ENCODE measurements at regions not wholly inside any gene's neighbourhood (a gene's known extent, or its start where the extent isn't known, plus 50 kb on each side); places are given as distances from the start of the nearest gene placed in this dataset.

DNA sequence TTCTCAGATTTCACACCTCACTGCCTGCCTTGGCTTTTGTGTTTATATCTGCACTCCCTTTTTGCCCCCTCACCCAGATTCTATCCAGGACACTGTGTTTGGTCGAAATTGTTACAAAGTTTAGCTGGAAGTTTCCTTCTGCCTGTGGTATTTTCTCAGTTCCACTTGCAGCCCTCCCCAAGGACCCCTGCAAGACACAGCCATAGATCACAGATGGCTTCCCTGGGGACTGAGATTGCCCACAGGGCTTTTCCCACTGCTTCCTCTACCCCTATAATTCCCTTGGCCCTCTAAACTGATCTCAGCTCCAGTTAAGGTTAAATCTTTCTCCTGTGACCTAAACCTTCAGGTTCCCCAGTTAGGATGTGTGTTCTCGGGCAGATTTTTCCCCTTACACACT is 146.1 kb upstream of the C11orf87 start:
- no peaks in the 10 kb centered on the region for H3K4me1 ChIP-seq (ENCODE audit: insufficient read depth, low read length, poor library complexity, severe bottlenecking)
- H3K27me3 ChIP-seq (replicated peaks; ENCODE audit: insufficient read depth, low read depth, low read length, poor library complexity), result no peaks in the 10 kb centered on the region
- H3K36me3 ChIP-seq (ENCODE audit: insufficient read depth, low read length, poor library complexity, severe bottlenecking), result no peaks in the 10 kb centered on the region
- H3K27ac ChIP-seq (ENCODE audit: low read depth, low read length, poor library complexity, severe bottlenecking), result no peak overlapping the region
- no peak overlapping the region for H3K4me3 ChIP-seq (ENCODE audit: low read depth, low read length, poor library complexity, severe bottlenecking)
- intact Hi-C loops (cut with micrococcal nuclease; ENCODE audit: unreplicated experiment), result no loop called here
- no peak for DNase-seq (ENCODE audit: low spot score)
- ChIA-PET CTCF (no interaction called here), POLR2A (ENCODE audit: low non-redundant PET) (no interaction called here)
- TF ChIP-seq EZH2 (IDR thresholded peaks at IDR 0.05; ENCODE audit: borderline replicate concordance, low read depth, low read length, poor library complexity, severe bottlenecking), result no peak
- TF ChIP-seq, protein P1, sequence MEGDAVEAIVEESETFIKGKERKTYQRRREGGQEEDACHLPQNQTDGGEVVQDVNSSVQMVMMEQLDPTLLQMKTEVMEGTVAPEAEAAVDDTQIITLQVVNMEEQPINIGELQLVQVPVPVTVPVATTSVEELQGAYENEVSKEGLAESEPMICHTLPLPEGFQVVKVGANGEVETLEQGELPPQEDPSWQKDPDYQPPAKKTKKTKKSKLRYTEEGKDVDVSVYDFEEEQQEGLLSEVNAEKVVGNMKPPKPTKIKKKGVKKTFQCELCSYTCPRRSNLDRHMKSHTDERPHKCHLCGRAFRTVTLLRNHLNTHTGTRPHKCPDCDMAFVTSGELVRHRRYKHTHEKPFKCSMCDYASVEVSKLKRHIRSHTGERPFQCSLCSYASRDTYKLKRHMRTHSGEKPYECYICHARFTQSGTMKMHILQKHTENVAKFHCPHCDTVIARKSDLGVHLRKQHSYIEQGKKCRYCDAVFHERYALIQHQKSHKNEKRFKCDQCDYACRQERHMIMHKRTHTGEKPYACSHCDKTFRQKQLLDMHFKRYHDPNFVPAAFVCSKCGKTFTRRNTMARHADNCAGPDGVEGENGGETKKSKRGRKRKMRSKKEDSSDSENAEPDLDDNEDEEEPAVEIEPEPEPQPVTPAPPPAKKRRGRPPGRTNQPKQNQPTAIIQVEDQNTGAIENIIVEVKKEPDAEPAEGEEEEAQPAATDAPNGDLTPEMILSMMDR (conservative IDR thresholded peaks at IDR 0.05; ENCODE audit: low read depth, low read length), result no peak
- no peaks in the 10 kb centered on the region for H3K9me3 ChIP-seq (ENCODE audit: low read depth, low read length, poor library complexity, severe bottlenecking)
- no TSS peak for BruUV-seq (replicated peaks)

- Histone ChIP-seq H3K9me3 (ENCODE audit: low read depth, low read length, poor library complexity, severe bottlenecking) (no peaks in the 10 kb centered on the region), H3K4me1 (ENCODE audit: insufficient read depth, low read length, poor library complexity, severe bottlenecking) (no peaks in the 10 kb centered on the region), H3K27me3 (replicated peaks; ENCODE audit: insufficient read depth, low read depth, low read length, poor library complexity) (peaks cover 7% of the 10 kb centered on the region), H3K4me3 (ENCODE audit: low read depth, low read length, poor library complexity, severe bottlenecking) (no peak overlapping the region), H3K27ac (ENCODE audit: low read depth, low read length, poor library complexity, severe bottlenecking) (no peak overlapping the region), H3K36me3 (ENCODE audit: insufficient read depth, low read length, poor library complexity, severe bottlenecking) (no peaks in the 10 kb centered on the region)
- no peak for TF ChIP-seq EZH2 (IDR thresholded peaks at IDR 0.05; ENCODE audit: borderline replicate concordance, low read depth, low read length, poor library complexity, severe bottlenecking)
- TF ChIP-seq, protein P1 (conservative IDR thresholded peaks at IDR 0.05; ENCODE audit: low read depth, low read length), result no peak
- ChIA-PET POLR2A (ENCODE audit: low non-redundant PET) (no interaction called here), CTCF (no interaction called here)
- intact Hi-C loops (cut with micrococcal nuclease; ENCODE audit: unreplicated experiment), result no loop called here
- DNase-seq (ENCODE audit: low spot score), result no peak
- no TSS peak for BruUV-seq (replicated peaks)
Observed at GRCh38 chr11:109285465-109285864, 136.5 kb upstream of the C11orf87 start.

DNA sequence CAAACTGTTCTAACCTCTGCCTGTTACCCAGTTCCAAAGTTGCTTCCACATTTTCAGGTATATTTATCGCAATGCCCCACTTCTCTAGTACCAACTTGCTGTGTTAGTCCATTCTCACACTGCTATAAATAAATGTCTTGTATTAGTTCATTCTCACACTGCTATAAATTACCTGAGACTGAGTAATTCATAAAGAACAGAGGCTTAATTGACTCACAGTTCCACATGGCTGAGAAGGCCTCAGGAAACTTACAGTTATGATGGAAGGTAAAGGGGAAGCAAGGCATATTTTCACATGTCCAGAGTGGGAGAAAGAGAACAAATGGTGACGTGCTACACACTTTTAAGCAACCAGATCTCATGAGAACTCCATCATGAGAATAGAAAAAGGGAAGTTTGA is 130.4 kb upstream of the C11orf87 start:
- no peaks in the 10 kb centered on the region for H3K27me3 ChIP-seq (replicated peaks; ENCODE audit: insufficient read depth, low read depth, low read length, poor library complexity)
- intact Hi-C loops (cut with micrococcal nuclease; ENCODE audit: unreplicated experiment), result no loop called here
- TF ChIP-seq EZH2 (IDR thresholded peaks at IDR 0.05; ENCODE audit: borderline replicate concordance, low read depth, low read length, poor library complexity, severe bottlenecking), result no peak
- TF ChIP-seq, protein P1 (conservative IDR thresholded peaks at IDR 0.05; ENCODE audit: low read depth, low read length), result no peak
- no peaks in the 10 kb centered on the region for H3K9me3 ChIP-seq (ENCODE audit: low read depth, low read length, poor library complexity, severe bottlenecking)
- H3K4me1 ChIP-seq (ENCODE audit: insufficient read depth, low read length, poor library complexity, severe bottlenecking), result no peaks in the 10 kb centered on the region
- no peak for DNase-seq (ENCODE audit: low spot score)
- ChIA-PET POLR2A (ENCODE audit: low non-redundant PET) (no interaction called here), CTCF (no interaction called here)
- no peak overlapping the region for H3K27ac ChIP-seq (ENCODE audit: low read depth, low read length, poor library complexity, severe bottlenecking)
- H3K36me3 ChIP-seq (ENCODE audit: insufficient read depth, low read length, poor library complexity, severe bottlenecking), result no peaks in the 10 kb centered on the region
- no peak overlapping the region for H3K4me3 ChIP-seq (ENCODE audit: low read depth, low read length, poor library complexity, severe bottlenecking)
- BruUV-seq (replicated peaks), result no TSS peak

Measured in A673 (cell line).